Skeletal muscle tissue (tissue), 3 donors: ENCODE measurements at regions not wholly inside any gene's neighbourhood (a gene's known extent, or its start where the extent isn't known, plus 50 kb on each side); places are given as distances from the start of the nearest gene placed in this dataset.

Experiments
- H3K27ac ChIP-seq: one replicate; pipeline ENCODE4 v1.7.0; 2013; ENCODE audit warnings: mild to moderate bottlenecking, low read depth, low read length, inconsistent platforms
- H3K27me3 ChIP-seq, 3 donors: one replicate each; pipeline ENCODE4 v1.7.0; 2013; ENCODE audit warnings: low read length in 3 of 3; ENCODE audit not compliant: control insufficient read depth in 3 of 3, insufficient read depth in 3 of 3
- H3K36me3 ChIP-seq, 3 donors: one replicate each; pipeline ENCODE4 v1.7.0; 2013; ENCODE audit warnings: low read length in 3 of 3; ENCODE audit not compliant: control insufficient read depth in 3 of 3, insufficient read depth in 3 of 3
- H3K4me1 ChIP-seq, 3 donors: one replicate each; pipeline ENCODE4 v1.7.0; 2013; ENCODE audit warnings: low read length in 3 of 3, mild to moderate bottlenecking in 3 of 3; ENCODE audit not compliant: control insufficient read depth in 3 of 3, insufficient read depth in 3 of 3
- H3K4me3 ChIP-seq, 3 donors: one replicate each; pipeline ENCODE4 v1.7.0; 2013; ENCODE audit warnings: low read length in 3 of 3
- H3K9ac ChIP-seq, 3 donors: one replicate each; pipeline ENCODE4 v1.7.0; 2013; ENCODE audit warnings: low read length in 3 of 3, mild to moderate bottlenecking in 3 of 3, moderate library complexity in 2 of 3, low read depth in 1 of 3
- H3K9me3 ChIP-seq, 3 donors: one replicate each; pipeline ENCODE4 v1.7.0; 2013; ENCODE audit warnings: low read length in 3 of 3; ENCODE audit not compliant: control insufficient read depth in 3 of 3
- donor health status: Osteomylitis.

GRCh38 chr4:188552741-188553275, 413.6 kb downstream of the TRIML1 start:
- peaks cover 0 to 4% (median 0%) of the 10 kb centered on the region in 3 donors for H3K9me3 ChIP-seq
- no peak overlapping the region for H3K4me3 ChIP-seq
- H3K4me1 ChIP-seq, result no peaks in the 10 kb centered on the region
- H3K27me3 ChIP-seq, result no peaks in the 10 kb centered on the region
- H3K36me3 ChIP-seq, result no peaks in the 10 kb centered on the region
- no peak overlapping the region for H3K27ac ChIP-seq
- H3K9ac ChIP-seq, result no peak overlapping the region

- no peak overlapping the region for H3K27ac ChIP-seq
- H3K4me1 ChIP-seq, result no peaks in the 10 kb centered on the region
Observed at GRCh38 chr4:188554413-188554812, 415.2 kb downstream of the TRIML1 start.

GRCh38 chr4:188573104-188573503, 433.9 kb downstream of the TRIML1 start:
- no peaks in the 10 kb centered on the region for H3K4me1 ChIP-seq
- no peaks in the 10 kb centered on the region for H3K36me3 ChIP-seq
- H3K9me3 ChIP-seq, result peaks cover 0 to 2% (median 0%) of the 10 kb centered on the region in 3 donors
- no peak overlapping the region for H3K27ac ChIP-seq
- H3K27me3 ChIP-seq, result no peaks in the 10 kb centered on the region
- no peak overlapping the region for H3K4me3 ChIP-seq
- no peak overlapping the region for H3K9ac ChIP-seq

More at GRCh38 chr4:188554413-188554812, 415.2 kb downstream of the TRIML1 start:
- Histone ChIP-seq H3K9ac (no peak overlapping the region), H3K27me3 (no peaks in the 10 kb centered on the region), H3K36me3 (no peaks in the 10 kb centered on the region), H3K9me3 (peaks cover 0 to 4% (median 0%) of the 10 kb centered on the region in 3 donors), H3K4me3 (no peak overlapping the region)

GRCh38 chr4:188578657-188579056, 439.4 kb downstream of the TRIML1 start:
- H3K27ac ChIP-seq, result no peak overlapping the region
- peaks cover 0 to 2% (median 0%) of the 10 kb centered on the region in 3 donors for H3K9me3 ChIP-seq
- H3K36me3 ChIP-seq, result no peaks in the 10 kb centered on the region
- H3K4me3 ChIP-seq, result no peak overlapping the region
- H3K4me1 ChIP-seq, result no peaks in the 10 kb centered on the region
- no peak overlapping the region for H3K9ac ChIP-seq
- no peaks in the 10 kb centered on the region for H3K27me3 ChIP-seq

- Histone ChIP-seq H3K36me3 (no peaks in the 10 kb centered on the region), H3K4me1 (no peaks in the 10 kb centered on the region), H3K27ac (no peak overlapping the region), H3K27me3 (no peaks in the 10 kb centered on the region), H3K4me3 (no peak overlapping the region), H3K9me3 (no peaks in the 10 kb centered on the region), H3K9ac (no peak overlapping the region)
Observed at GRCh38 chr4:188596021-188596420, 456.8 kb downstream of the TRIML1 start.

GRCh38 chr4:188603646-188604045, 464.4 kb downstream of the TRIML1 start:
- H3K36me3 ChIP-seq, result no peaks in the 10 kb centered on the region
- no peak overlapping the region for H3K9ac ChIP-seq
- H3K9me3 ChIP-seq, result peaks cover 0 to 2% (median 0%) of the 10 kb centered on the region in 3 donors
- no peaks in the 10 kb centered on the region for H3K27me3 ChIP-seq
- no peak overlapping the region for H3K4me3 ChIP-seq
- no peak overlapping the region for H3K27ac ChIP-seq
- H3K4me1 ChIP-seq, result no peaks in the 10 kb centered on the region

- no peak overlapping the region for H3K4me3 ChIP-seq
- no peaks in the 10 kb centered on the region for H3K4me1 ChIP-seq
- no peak overlapping the region for H3K9ac ChIP-seq
- H3K9me3 ChIP-seq, result peaks cover 0 to 2% (median 0%) of the 10 kb centered on the region in 3 donors
- no peaks in the 10 kb centered on the region for H3K27me3 ChIP-seq
- H3K36me3 ChIP-seq, result no peaks in the 10 kb centered on the region
- no peak overlapping the region for H3K27ac ChIP-seq
Observed at GRCh38 chr4:188606635-188607034, 467.4 kb downstream of the TRIML1 start.

GRCh38 chr4:188611143-188611542, 471.9 kb downstream of the TRIML1 start:
- Histone ChIP-seq H3K4me1 (no peaks in the 10 kb centered on the region), H3K36me3 (no peaks in the 10 kb centered on the region), H3K9me3 (peaks cover 0 to 3% (median 2%) of the 10 kb centered on the region in 3 donors), H3K4me3 (no peak overlapping the region), H3K9ac (no peak overlapping the region), H3K27me3 (no peaks in the 10 kb centered on the region), H3K27ac (no peak overlapping the region)

- Histone ChIP-seq H3K27ac (no peak overlapping the region), H3K27me3 (no peaks in the 10 kb centered on the region), H3K4me3 (no peak overlapping the region), H3K9ac (no peak overlapping the region), H3K36me3 (no peaks in the 10 kb centered on the region), H3K4me1 (no peaks in the 10 kb centered on the region), H3K9me3 (peaks cover 0 to 3% (median 0%) of the 10 kb centered on the region in 3 donors)
Observed at GRCh38 chr4:188612659-188613058, 473.4 kb downstream of the TRIML1 start.

- no peaks in the 10 kb centered on the region for H3K4me1 ChIP-seq
- H3K9me3 ChIP-seq, result peaks cover 0 to 3% (median 0%) of the 10 kb centered on the region in 3 donors
- H3K27ac ChIP-seq, result no peak overlapping the region
- H3K27me3 ChIP-seq, result no peaks in the 10 kb centered on the region
- no peak overlapping the region for H3K4me3 ChIP-seq
- no peak overlapping the region for H3K9ac ChIP-seq
- H3K36me3 ChIP-seq, result no peaks in the 10 kb centered on the region
Observed at GRCh38 chr4:188613976-188614375, 474.7 kb downstream of the TRIML1 start.
